Ovary (tissue), 3 donors: ENCODE measurements at regions not wholly inside any gene's neighbourhood (a gene's known extent, or its start where the extent isn't known, plus 50 kb on each side); places are given as distances from the start of the nearest gene placed in this dataset.

Experiments used
- CTCF ChIP-seq, 3 donors: fragments of 450-650 bp in 2 of 3; fragments of 200-600 bp in 1 of 3; IDR thresholded peaks; one replicate each; pipeline versions ENCODE4 v1.5.1 to v1.8.0; 2016 to 2022; ENCODE audit warnings: antibody characterized with exemption in 3 of 3, mild to moderate bottlenecking in 1 of 3
- EP300 ChIP-seq: sonication (generic); formaldehyde crosslinking; IDR thresholded peaks from one replicate; pipeline ENCODE4 v1.6.1; 2017; ENCODE audit warnings: antibody characterized with exemption
- POLR2A ChIP-seq: fragments of 450-650 bp; IDR thresholded peaks from one replicate; pipeline ENCODE4 v1.6.1; 2017; ENCODE audit warnings: antibody characterized with exemption, mild to moderate bottlenecking, moderate library complexity
- donor health status: DM: no; HTN: no; CAD: no.

GRCh38 chr6:22362361-22362760 lies 65.5 kb upstream of the PRL start:
- TF ChIP-seq CTCF (IDR thresholded peaks at IDR 0.05) (no peak), EP300 (no peak), POLR2A (no peak)
